Heart right ventricle (tissue), 16 donors: ENCODE measurements at regions not wholly inside any gene's neighbourhood (a gene's known extent, or its start where the extent isn't known, plus 50 kb on each side); places are given as distances from the start of the nearest gene placed in this dataset.

Source experiments
- ATAC-seq, 8 donors: fragments of 200-7000 bp; cut with Tn5 transposase; one replicate each; pipeline ENCODE4 v1.9.1; 2020; ENCODE audit warnings: mild to moderate bottlenecking in 8 of 8, moderate library complexity in 8 of 8, moderate number of reproducible peaks in 1 of 8
- DNase-seq, 2 donors: peaks; one replicate each; pipeline ENCODE4 v3.0.0-alpha.2; 2020
- H3K27ac ChIP-seq, 10 donors: fragments of 200-600 bp; sonication (generic) in 2 of 10; one replicate each; pipeline versions ENCODE4 v1.5.0 to v1.8.0; 2020 to 2022; ENCODE audit warnings: mild to moderate bottlenecking in 3 of 10
- H3K27me3 ChIP-seq, 7 donors: fragments of 200-600 bp; one replicate each; pipeline ENCODE4 v1.8.0; 2021 to 2022; ENCODE audit warnings: mild to moderate bottlenecking in 2 of 7
- H3K36me3 ChIP-seq, 9 donors: fragments of 200-600 bp; sonication (generic) in 1 of 9; one replicate each; pipeline versions ENCODE4 v1.5.0 to v1.8.0; 2020 to 2022; ENCODE audit warnings: mild to moderate bottlenecking in 2 of 9
- H3K4me1 ChIP-seq, 9 donors: fragments of 200-600 bp; sonication (generic) in 1 of 9; one replicate each; pipeline versions ENCODE4 v1.5.0 to v1.8.0; 2020 to 2022; ENCODE audit warnings: mild to moderate bottlenecking in 4 of 9
- H3K4me3 ChIP-seq, 10 donors: fragments of 200-600 bp; sonication (generic) in 2 of 10; one replicate each; pipeline versions ENCODE4 v1.5.0 to v1.8.0; 2020 to 2022; ENCODE audit warnings: mild to moderate bottlenecking in 7 of 10, moderate library complexity in 2 of 10
- H3K9me3 ChIP-seq, 11 donors: fragments of 200-600 bp in 10 of 11; sonication (generic) in 2 of 11; one replicate each; pipeline versions ENCODE4 v1.5.0 to v1.8.0; 2013 to 2022; ENCODE audit warnings: mild to moderate bottlenecking in 2 of 11, control low read depth in 1 of 11, moderate library complexity in 1 of 11
- WGBS, 2 donors: extraction: QIAGEN DNeasy Blood & Tissue Kit; methylation state at CpG; one replicate each; pipeline ENCODE4 v1.1.7; 2013; ENCODE audit warnings: inconsistent platforms in 1 of 2; 5-methylcytosine and 5-hydroxymethylcytosine counted together
- intact Hi-C, 10 donors: fragments of 100-400 bp; cut with DNase I; formaldehyde crosslinking; loops; one replicate each; pipeline versions ENCODE4 v1.11.1 to v1.14.2; 2022
- TF ChIP-seq, protein P1 (sequence below), 9 donors: fragments of 200-600 bp; sonication (generic) in 2 of 9; IDR thresholded peaks; one replicate each; pipeline versions ENCODE4 v1.5.0 to v1.8.0; 2021 to 2022; ENCODE audit warnings: antibody characterized with exemption in 9 of 9, mild to moderate bottlenecking in 5 of 9, moderate library complexity in 1 of 9
- donor health status: Arrhythmogenic right ventricular cardiomyopathy.
- donor health status: ischemic (EF 13 %, LVEDD 7.1; RV severe dilation, severe dysfunction).
- donor health status: healthy with polysubstance abuse.
- donor health status: DM: no; HTN: yes; CAD: no.
- donor health status: DM: no; HTN: no; CAD: no.
- donor health status: ischemic (EF 25% LVEDD 6.9; RV normal size, moderate dysfunction).
- donor health status: ischemic (EF 25% LVEDD 5.7; RV mildly dilated, moderate dysfunction).
- donor health status: healthy.
- donor health status: DM: yes; HTN: yes; CAD: no.
- donor health status: Ischemic cardiomyopathy.
- donor health status: ischemic (EF 35%, LVEDD 5.7; RV mildly dilated, moderate dysfunction).
- donor health status: nonischemic (EF 11% LVEDD 7.7; RV severe dilation, severe dysfunction).
- donor health status: DM: yes; HTN: yes; CAD: no.
- donor health status: PGD.
- donor health status: ischemic (EF 29% LVEDD 5.4; RV normal size, mild dysfunction).
- donor health status: nonischemic (EF 23%, LVEDD 6.1; RV moderate dilation, normal function).

DNA sequence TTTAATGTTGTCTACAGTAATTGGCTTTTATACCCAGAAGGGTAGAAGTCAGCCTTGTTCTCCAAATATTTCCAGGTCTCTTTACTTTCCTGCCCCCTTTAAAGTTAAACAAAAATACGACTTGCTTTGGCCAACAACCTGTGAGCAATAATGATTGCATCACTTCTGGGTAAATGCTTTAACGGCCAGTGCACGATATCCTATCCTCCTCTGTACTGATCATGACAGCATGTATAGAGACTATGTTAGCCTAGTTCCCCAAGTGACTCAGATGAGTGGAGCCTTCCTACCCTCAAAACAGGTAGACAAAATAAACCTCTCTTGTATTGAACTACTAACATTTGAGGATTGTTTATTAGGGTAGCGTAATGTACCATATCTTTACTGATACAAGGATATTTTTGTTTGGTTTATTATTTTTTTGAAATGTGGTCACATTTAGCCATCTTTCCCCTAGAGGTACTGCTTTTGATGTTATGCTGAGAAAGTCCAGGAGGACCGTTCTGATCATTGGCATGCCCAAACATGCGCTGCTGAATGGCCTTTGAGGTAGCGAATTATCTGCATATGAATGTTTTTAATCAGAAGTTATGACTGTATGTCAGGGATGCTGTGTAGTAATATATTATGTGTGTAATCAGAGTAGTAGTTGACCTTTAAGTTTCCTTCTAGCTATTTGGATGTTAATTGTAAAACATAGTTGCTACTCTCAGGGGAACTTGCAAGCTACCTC lies 262.6 kb upstream of the DCC start:
- Histone ChIP-seq H3K4me1 (no peaks in the 10 kb centered on the region), H3K27ac (no peak overlapping the region), H3K36me3 (no peaks in the 10 kb centered on the region), H3K4me3 (no peak overlapping the region), H3K27me3 (no peaks in the 10 kb centered on the region), H3K9me3 (peaks cover 0 to under 1% (median 0%) of the 10 kb centered on the region in 11 donors)
- TF ChIP-seq, protein P1, sequence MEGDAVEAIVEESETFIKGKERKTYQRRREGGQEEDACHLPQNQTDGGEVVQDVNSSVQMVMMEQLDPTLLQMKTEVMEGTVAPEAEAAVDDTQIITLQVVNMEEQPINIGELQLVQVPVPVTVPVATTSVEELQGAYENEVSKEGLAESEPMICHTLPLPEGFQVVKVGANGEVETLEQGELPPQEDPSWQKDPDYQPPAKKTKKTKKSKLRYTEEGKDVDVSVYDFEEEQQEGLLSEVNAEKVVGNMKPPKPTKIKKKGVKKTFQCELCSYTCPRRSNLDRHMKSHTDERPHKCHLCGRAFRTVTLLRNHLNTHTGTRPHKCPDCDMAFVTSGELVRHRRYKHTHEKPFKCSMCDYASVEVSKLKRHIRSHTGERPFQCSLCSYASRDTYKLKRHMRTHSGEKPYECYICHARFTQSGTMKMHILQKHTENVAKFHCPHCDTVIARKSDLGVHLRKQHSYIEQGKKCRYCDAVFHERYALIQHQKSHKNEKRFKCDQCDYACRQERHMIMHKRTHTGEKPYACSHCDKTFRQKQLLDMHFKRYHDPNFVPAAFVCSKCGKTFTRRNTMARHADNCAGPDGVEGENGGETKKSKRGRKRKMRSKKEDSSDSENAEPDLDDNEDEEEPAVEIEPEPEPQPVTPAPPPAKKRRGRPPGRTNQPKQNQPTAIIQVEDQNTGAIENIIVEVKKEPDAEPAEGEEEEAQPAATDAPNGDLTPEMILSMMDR (IDR thresholded peaks at IDR 0.05), result no peak
- DNase-seq, result no peak
- no peak for ATAC-seq
- 82 to 85% methylated on average over 7 of the region's 7 CpGs for WGBS, 2 donors
- intact Hi-C loops, result no loop called here

DNA sequence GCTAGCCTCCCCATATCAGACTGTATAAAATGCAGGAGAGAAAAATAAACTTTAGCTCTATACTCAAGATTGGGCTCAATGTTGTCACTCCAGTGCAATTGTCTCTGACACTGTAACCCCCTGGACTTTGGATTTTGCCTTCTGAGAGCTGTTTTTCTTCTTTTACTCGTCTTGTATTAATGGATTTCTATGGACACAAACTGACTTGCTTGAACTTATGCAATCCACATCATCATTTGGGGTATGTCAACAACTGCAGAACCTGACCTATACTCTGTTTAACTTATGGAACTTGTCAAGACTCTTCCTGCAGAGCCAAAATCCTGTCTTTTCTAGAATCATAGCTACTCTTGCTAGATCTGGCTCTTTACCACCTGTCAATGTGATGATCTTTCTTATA lies 257.8 kb upstream of the DCC start:
- TF ChIP-seq, protein P1 (IDR thresholded peaks at IDR 0.05), result no peak
- no peaks in the 10 kb centered on the region for H3K9me3 ChIP-seq
- intact Hi-C loops, result no loop called here
- H3K4me1 ChIP-seq, result no peaks in the 10 kb centered on the region
- H3K27ac ChIP-seq, result no peak overlapping the region
- ATAC-seq, result no peak
- H3K4me3 ChIP-seq, result no peak overlapping the region
- no peaks in the 10 kb centered on the region for H3K27me3 ChIP-seq
- no peak for DNase-seq
- no peaks in the 10 kb centered on the region for H3K36me3 ChIP-seq
- WGBS, 2 donors, result 19 to 30% methylated on average over 1 of the region's 1 CpG

DNA sequence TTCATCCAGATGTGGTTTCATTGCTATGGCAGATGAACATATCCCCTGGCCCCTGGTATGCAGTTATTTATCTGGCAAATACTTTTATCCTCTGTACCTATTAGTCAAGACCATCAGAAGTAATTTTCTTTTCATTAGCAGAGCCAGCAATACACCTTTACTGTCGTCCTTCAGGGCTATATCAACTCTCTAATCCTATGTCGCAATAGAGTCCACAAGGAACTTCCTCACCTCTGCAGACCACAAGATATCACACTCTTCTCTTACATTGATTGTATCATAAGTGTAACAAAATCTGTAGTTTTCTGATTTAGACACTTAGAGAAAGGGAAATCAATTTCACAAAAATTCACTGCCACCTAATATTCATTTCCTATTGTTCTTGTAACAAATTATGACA lies 252.9 kb upstream of the DCC start:
- H3K36me3 ChIP-seq, result no peaks in the 10 kb centered on the region
- no peak overlapping the region for H3K27ac ChIP-seq
- no peak for ATAC-seq
- WGBS, 2 donors, result 63 to 65% methylated on average over 2 of the region's 2 CpGs
- H3K4me1 ChIP-seq, result no peaks in the 10 kb centered on the region
- intact Hi-C loops, result no loop called here
- TF ChIP-seq, protein P1 (IDR thresholded peaks at IDR 0.05), result no peak
- DNase-seq, result no peak
- H3K9me3 ChIP-seq, result peaks cover 0 to 2% (median 0%) of the 10 kb centered on the region in 11 donors
- H3K27me3 ChIP-seq, result no peaks in the 10 kb centered on the region
- H3K4me3 ChIP-seq, result no peak overlapping the region

DNA sequence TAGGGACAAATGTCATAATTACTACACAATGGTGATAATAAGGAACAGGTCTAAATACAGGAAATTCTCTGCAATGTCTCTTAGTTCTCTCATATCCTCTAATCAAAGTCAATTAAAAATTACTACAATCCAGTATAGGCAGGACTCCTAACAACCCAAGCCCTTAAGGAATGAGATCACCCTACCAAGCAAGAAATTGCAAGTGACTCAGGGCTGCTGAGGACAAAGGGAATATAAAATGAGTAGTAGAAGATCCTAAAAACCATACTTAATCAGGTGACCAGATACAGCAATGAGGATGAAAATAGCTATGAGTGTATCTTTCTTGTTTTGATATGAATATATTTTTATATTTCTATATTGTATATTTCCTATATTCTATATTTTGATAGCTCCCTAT lies 250.0 kb upstream of the DCC start:
- no peaks in the 10 kb centered on the region for H3K4me1 ChIP-seq
- no peak for DNase-seq
- H3K27ac ChIP-seq, result no peak overlapping the region
- intact Hi-C loops, result no loop called here
- no peak for ATAC-seq
- H3K27me3 ChIP-seq, result no peaks in the 10 kb centered on the region
- H3K36me3 ChIP-seq, result no peaks in the 10 kb centered on the region
- H3K9me3 ChIP-seq, result peaks cover 0 to 2% (median 0%) of the 10 kb centered on the region in 11 donors
- no peak overlapping the region for H3K4me3 ChIP-seq
- TF ChIP-seq, protein P1 (IDR thresholded peaks at IDR 0.05), result no peak
